NCI-H1092 (cell line): ENCODE measurements at regions not wholly inside any gene's neighbourhood (a gene's known extent, or its start where the extent isn't known, plus 50 kb on each side); places are given as distances from the start of the nearest gene placed in this dataset.

Experiments
- DNase-seq: peaks from one replicate; lab custom pipeline; 2025; lab: John Stamatoyannopoulos, UW

- DNase-seq = no peak
Measured at GRCh38 chr2:15701341-15701907, 109.8 kb downstream of the DDX1 start.

GRCh38 chr2:15701991-15702390 lies 110.3 kb downstream of the DDX1 start:
- no peak for DNase-seq

GRCh38 chr2:15702452-15702851 lies 110.8 kb downstream of the DDX1 start:
- DNase-seq = no peak

- no peak for DNase-seq
Measured at GRCh38 chr2:15703365-15703869, 111.7 kb downstream of the DDX1 start.

GRCh38 chr2:15704086-15704787 lies 112.6 kb downstream of the DDX1 start:
- DNase-seq = no peak

- DNase-seq = no peak
Measured at GRCh38 chr2:15704788-15705115, 113.1 kb downstream of the DDX1 start.

- no peak for DNase-seq
Measured at GRCh38 chr2:15705310-15705709, 113.6 kb downstream of the DDX1 start.

GRCh38 chr2:15705839-15706386 lies 114.2 kb downstream of the DDX1 start:
- DNase-seq = no peak

GRCh38 chr2:15706424-15706823 lies 114.8 kb downstream of the DDX1 start:
- no peak for DNase-seq

- DNase-seq = no peak
Measured at GRCh38 chr2:15706986-15707632, 115.4 kb downstream of the DDX1 start.

- no peak for DNase-seq
Measured at GRCh38 chr2:15708161-15708560, 116.5 kb downstream of the DDX1 start.

- DNase-seq = no peak
Measured at GRCh38 chr2:15708865-15709820, 117.5 kb downstream of the DDX1 start.

GRCh38 chr2:15711126-15711860 lies 119.6 kb downstream of the DDX1 start:
- no peak for DNase-seq

GRCh38 chr2:15712551-15713342 lies 121.1 kb downstream of the DDX1 start:
- no peak for DNase-seq

- DNase-seq = no peak
Measured at GRCh38 chr2:15713475-15713874, 121.8 kb downstream of the DDX1 start.

GRCh38 chr2:15714002-15714401 lies 122.3 kb downstream of the DDX1 start:
- DNase-seq = no peak

- no peak for DNase-seq
Measured at GRCh38 chr2:15714609-15715008, 122.9 kb downstream of the DDX1 start.

GRCh38 chr2:15715596-15715995 lies 123.9 kb downstream of the DDX1 start:
- DNase-seq = no peak

- DNase-seq = no peak
Measured at GRCh38 chr2:15718103-15718943, 126.7 kb downstream of the DDX1 start.

GRCh38 chr2:15718944-15719323 lies 127.3 kb downstream of the DDX1 start:
- DNase-seq = no peak
